ENCODE measurements at regions not wholly inside any gene's neighbourhood (a gene's known extent, or its start where the extent isn't known, plus 50 kb on each side); places are given as distances from the start of the nearest gene placed in this dataset.

DNA sequence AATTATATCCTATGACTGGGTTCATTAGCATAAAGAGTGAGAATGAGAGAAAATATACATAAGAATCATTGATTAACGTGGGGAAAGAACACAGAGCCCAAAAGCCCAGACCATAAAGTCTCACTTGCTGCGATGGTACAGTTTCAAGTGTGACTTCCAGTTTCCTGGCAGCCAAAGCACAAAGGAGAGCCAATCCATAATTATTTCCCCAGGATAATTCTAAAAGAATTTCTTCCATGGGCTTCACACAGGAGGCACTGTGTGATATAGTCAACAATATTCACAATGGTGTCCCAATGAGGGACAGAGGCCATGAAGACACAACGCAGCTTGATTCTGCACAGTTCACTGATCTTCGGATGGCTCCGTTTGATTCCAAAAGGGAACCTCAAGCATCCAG is 321.6 kb downstream of the PLPP3 start:
- TF ChIP-seq CTCF (IDR thresholded peaks at IDR 0.05) (no peak), CHD4 (IDR thresholded peaks at IDR 0.05; ENCODE audit: borderline replicate concordance) (no peak)
